Body of pancreas (tissue), 4 donors: ENCODE measurements at regions not wholly inside any gene's neighbourhood (a gene's known extent, or its start where the extent isn't known, plus 50 kb on each side); places are given as distances from the start of the nearest gene placed in this dataset.

Experiments
- POLR2A ChIP-seq, 3 donors: fragments of 450-650 bp; IDR thresholded peaks; one replicate each; pipeline ENCODE4 v1.6.1; 2016; ENCODE audit warnings: antibody characterized with exemption in 3 of 3, mild to moderate bottlenecking in 2 of 3
- TF ChIP-seq, protein P1 (sequence below), 7 experiments: fragments of 450-650 bp in 4 of 7; fragments of 200-600 bp in 3 of 7; sonication (generic) in 3 of 7; IDR thresholded peaks; one replicate each; pipeline ENCODE4 v1.5.1; 2016 to 2019; ENCODE audit warnings: antibody characterized with exemption in 7 of 7

DNA sequence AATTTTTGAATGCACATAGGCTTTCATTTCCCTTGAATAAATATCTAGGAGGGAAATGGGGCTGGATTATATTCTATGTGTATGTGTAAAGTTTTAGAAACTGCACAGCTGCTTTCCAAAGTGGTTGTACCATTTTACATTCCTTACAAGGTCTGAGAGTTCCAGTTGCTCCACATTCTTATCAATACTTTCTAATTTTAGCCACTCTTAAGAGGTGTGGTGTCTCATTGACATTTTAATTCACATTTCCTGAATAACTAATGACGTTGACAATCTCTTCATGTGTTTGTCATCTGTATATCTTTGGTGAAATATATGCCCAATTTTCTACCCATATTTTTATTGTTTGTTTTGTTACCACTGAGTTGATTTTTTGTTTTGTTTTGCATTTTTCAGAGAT lies 74.6 kb upstream of the VASH1 start:
- TF ChIP-seq, protein P1, sequence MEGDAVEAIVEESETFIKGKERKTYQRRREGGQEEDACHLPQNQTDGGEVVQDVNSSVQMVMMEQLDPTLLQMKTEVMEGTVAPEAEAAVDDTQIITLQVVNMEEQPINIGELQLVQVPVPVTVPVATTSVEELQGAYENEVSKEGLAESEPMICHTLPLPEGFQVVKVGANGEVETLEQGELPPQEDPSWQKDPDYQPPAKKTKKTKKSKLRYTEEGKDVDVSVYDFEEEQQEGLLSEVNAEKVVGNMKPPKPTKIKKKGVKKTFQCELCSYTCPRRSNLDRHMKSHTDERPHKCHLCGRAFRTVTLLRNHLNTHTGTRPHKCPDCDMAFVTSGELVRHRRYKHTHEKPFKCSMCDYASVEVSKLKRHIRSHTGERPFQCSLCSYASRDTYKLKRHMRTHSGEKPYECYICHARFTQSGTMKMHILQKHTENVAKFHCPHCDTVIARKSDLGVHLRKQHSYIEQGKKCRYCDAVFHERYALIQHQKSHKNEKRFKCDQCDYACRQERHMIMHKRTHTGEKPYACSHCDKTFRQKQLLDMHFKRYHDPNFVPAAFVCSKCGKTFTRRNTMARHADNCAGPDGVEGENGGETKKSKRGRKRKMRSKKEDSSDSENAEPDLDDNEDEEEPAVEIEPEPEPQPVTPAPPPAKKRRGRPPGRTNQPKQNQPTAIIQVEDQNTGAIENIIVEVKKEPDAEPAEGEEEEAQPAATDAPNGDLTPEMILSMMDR (IDR thresholded peaks at IDR 0.05): no peak
- no peak for TF ChIP-seq POLR2A (IDR thresholded peaks at IDR 0.05)
